ENCODE measurements at regions not wholly inside any gene's neighbourhood (a gene's known extent, or its start where the extent isn't known, plus 50 kb on each side); places are given as distances from the start of the nearest gene placed in this dataset.

GRCh38 chr7:93036149-93036640, 81.6 kb downstream of the SAMD9 start:
- intact Hi-C loops (cut with DNase I), result no loop called here
- no peaks in the 10 kb centered on the region for H3K27me3 ChIP-seq
- FAIRE-seq (no peak), ATAC-seq (no peak), DNase-seq (no peak)
- WGBS, 2 donors, result 48 to 65% methylated on average over 1 of the region's 1 CpG
- H3K36me3 ChIP-seq, result no peaks in the 10 kb centered on the region
- no peaks in the 10 kb centered on the region for H3K4me1 ChIP-seq
- no peak overlapping the region for H3K27ac ChIP-seq
- no peaks in the 10 kb centered on the region for H3K9me3 ChIP-seq
- no peak overlapping the region for H3K4me3 ChIP-seq
- TF ChIP-seq CTCF (IDR thresholded peaks at IDR 0.05), result no peak

GRCh38 chr7:93031795-93032194, 86.0 kb downstream of the SAMD9 start:
- no peak for ATAC-seq
- no peak for FAIRE-seq
- H3K4me3 ChIP-seq, result no peak overlapping the region
- no peaks in the 10 kb centered on the region for H3K4me1 ChIP-seq
- H3K9me3 ChIP-seq, result no peaks in the 10 kb centered on the region
- intact Hi-C loops (cut with DNase I), result no loop called here
- H3K27me3 ChIP-seq, result no peaks in the 10 kb centered on the region
- no peak for TF ChIP-seq CTCF (IDR thresholded peaks at IDR 0.05)
- no peak overlapping the region for H3K27ac ChIP-seq
- no peaks in the 10 kb centered on the region for H3K36me3 ChIP-seq
- no peak for DNase-seq

DNA sequence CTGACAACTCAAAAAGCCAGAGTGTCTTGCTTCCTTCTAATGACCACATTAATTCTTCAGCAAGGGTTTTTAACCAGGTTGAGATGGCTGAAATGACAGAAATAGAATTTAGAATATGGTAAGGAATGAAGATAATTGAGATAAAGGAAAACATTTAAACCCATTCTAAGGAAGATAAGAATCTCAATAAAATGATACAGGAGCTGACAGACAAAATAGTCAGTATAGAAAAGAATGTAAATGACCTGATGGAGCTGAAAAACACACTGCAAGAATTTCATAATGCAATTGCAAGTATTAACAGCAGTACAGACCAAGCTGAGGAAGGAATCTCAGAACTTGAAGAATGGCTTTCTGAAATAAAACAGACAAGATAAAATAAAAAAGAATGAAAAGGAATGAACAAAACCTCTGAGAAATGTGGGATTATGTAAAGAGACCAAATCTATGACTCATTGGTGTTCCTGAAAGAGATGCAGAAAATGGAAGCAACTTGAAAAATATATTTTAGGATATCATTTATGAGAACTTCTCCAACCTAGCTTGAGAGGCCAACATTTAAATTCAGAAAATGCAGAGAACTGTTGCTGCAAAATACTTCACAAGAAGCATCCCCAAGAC, 87.1 kb downstream of the SAMD9 start:
- no peak for ATAC-seq
- no peaks in the 10 kb centered on the region for H3K9me3 ChIP-seq
- intact Hi-C loops (cut with DNase I), result no loop called here

DNA sequence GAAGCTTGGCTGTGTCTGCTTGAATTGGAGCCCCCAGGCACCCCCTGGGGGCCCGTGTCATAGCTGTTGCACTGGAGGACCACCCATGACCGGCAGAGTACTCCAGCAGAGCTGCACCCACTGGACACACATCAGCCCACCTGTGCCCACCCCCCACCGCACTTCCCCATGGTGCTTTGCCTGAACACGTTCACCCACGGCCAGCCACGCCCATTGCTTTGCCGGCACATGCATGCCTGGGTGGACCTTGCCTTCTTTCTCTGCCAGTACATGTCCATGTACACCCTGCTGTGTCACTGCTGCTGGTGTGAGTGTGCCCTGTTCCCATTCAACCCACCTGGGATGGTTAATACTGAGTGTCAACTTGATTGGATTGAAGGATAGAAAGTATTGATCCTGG, 88.7 kb downstream of the SAMD9 start:
- H3K4me3 ChIP-seq, result no peak overlapping the region
- intact Hi-C loops (cut with DNase I), result no loop called here
- TF ChIP-seq CTCF (IDR thresholded peaks at IDR 0.05), result no peak
- 74% methylated on average over 7 of the region's 7 CpGs for WGBS, 2 donors
- FAIRE-seq (no peak), ATAC-seq (no peak), DNase-seq (peak in 1 of 6 donors; percentile 58)
- H3K27me3 ChIP-seq, result no peaks in the 10 kb centered on the region
- no peaks in the 10 kb centered on the region for H3K36me3 ChIP-seq
- H3K27ac ChIP-seq, result no peak overlapping the region
- no peaks in the 10 kb centered on the region for H3K4me1 ChIP-seq
- H3K9me3 ChIP-seq, result no peaks in the 10 kb centered on the region

More for the DNA sequence above, 87.1 kb downstream of the SAMD9 start:
- no peaks in the 10 kb centered on the region for H3K36me3 ChIP-seq
- no peak overlapping the region for H3K4me3 ChIP-seq
- DNase-seq (no peak), FAIRE-seq (no peak)
- no peaks in the 10 kb centered on the region for H3K4me1 ChIP-seq
- TF ChIP-seq CTCF (IDR thresholded peaks at IDR 0.05), result no peak
- no peaks in the 10 kb centered on the region for H3K27me3 ChIP-seq
- H3K27ac ChIP-seq, result no peak overlapping the region

DNA sequence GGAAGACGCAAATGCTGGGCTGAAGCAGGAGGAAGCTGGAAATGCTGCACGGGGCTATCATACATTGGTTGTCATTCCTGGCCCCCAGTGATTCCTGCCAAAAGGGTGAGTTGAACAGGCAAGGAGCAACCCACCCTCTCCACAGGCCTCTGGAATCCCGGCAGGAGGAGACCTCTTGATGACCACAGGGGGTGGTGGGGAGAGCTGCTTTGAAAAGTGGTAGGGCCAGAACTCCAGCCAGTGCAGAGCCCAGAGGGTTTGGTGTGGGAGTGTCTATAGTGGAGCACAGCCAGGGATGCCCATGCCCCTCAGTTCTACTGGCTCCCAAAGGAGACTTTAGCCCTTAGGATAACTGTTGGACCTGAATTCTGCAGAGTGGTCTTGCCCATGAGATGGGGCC, 89.2 kb downstream of the SAMD9 start:
- H3K9me3 ChIP-seq, result no peaks in the 10 kb centered on the region
- no peak for FAIRE-seq
- WGBS, 2 donors, result 75 to 82% methylated on average over 3 of the region's 3 CpGs

More for the DNA sequence above, 89.2 kb downstream of the SAMD9 start:
- TF ChIP-seq CTCF (IDR thresholded peaks at IDR 0.05), result no peak
- H3K4me1 ChIP-seq, result no peaks in the 10 kb centered on the region
- intact Hi-C loops (cut with DNase I), result no loop called here
- H3K27ac ChIP-seq, result no peak overlapping the region
- H3K4me3 ChIP-seq, result no peak overlapping the region
- ATAC-seq, result no peak
- H3K27me3 ChIP-seq, result no peaks in the 10 kb centered on the region
- DNase-seq, result no peak
- H3K36me3 ChIP-seq, result no peaks in the 10 kb centered on the region
